CD4-positive, alpha-beta T cell treated with Interleukin-4 for 4 hours (primary cell): ENCODE measurements at regions not wholly inside any gene's neighbourhood (a gene's known extent, or its start where the extent isn't known, plus 50 kb on each side); places are given as distances from the start of the nearest gene placed in this dataset.
"Not testable (repeated sequence)": the region's sequence is repeated elsewhere in the genome, so short reads cannot be mapped to it uniquely, and the experiment has no call there.

ENCODE experiments used
- DNase-seq: peaks from one replicate; pipeline ENCODE4 v3.0.0-alpha.2; 2020

DNA sequence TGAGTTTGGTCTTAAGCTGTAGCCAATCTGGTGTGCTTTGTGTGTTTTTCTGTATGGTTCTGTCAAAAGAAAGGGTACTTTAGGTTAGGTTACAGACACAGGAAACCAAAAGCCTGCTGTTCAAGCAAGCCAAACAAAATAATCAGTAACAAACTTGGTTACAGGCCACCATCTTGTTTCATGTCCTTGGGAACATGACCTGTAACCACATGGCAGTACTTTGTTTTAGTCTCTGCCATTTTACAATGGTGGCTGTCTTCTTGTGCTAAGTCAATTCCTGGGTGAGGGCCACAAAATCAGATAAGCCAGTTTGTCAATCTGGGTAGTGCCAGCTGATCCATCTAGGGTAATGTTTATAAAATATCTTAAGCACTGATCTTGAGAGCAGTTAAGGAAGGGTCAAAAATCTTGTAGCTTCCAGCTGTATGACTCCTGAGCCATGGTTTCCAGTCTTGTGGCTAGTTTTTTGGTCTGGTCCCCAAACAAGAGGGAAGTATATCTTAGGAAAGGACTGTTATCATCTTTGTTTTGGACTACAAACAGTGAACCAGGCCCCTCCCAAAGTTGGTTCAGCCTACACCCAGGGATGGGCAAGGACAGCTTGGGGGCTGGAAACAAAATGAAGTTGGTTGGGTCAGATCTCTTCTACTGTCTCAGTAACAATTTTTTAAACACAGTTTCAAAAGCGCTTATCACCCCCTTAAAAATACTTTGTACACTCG is 90.0 kb downstream of the IGLL5 start:
- DNase-seq, result no peak

GRCh38 chr22:22978637-22979036 is 91.0 kb downstream of the IGLL5 start:
- no peak for DNase-seq

GRCh38 chr22:22979121-22979724 is 91.1 kb upstream of the GNAZ start:
- no peak for DNase-seq

- no peak for DNase-seq
Measured at GRCh38 chr22:22979954-22980353, 90.4 kb upstream of the GNAZ start.

DNA sequence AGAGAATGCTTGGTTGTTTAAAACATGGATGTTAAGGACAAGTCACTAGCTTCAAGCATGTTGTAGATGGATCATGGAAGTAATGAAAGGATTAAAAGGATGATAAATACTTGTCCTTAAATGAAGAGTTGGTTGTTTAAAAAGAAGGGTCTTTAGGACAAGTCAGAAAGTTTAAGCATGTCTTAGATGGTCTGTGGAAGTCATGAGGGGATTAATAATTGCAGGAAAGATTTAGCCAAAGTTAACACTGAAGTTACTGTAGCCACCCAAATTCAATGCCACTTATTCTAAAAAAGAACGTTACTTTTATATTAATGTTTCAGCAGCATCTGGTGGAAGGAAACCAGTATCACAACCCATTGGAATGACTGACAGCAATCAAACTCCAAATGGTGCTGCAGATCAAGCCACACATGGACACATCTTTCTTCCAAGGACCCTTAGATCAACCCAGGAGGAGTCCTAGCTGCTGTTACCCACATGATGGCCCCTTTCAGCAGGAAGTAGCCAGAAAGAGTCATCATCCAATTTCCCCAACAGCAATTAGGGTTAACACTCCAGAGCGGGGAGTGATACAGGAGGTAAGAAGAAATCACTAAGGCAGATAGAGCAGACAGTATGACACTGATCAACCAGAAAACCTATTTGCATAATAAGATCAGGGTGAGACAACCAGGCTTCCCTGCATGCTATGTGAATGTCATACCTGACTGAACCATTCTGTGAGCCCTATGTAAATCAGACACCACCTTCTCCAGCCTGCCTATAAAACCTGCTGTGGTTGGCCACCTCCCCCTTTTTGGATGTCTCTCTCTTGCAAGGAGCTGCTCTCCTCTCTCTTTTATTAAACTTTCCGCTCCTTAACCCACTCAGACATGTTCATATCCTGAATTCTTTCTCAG is 88.4 kb upstream of the GNAZ start:
- DNase-seq, result no peak

DNA sequence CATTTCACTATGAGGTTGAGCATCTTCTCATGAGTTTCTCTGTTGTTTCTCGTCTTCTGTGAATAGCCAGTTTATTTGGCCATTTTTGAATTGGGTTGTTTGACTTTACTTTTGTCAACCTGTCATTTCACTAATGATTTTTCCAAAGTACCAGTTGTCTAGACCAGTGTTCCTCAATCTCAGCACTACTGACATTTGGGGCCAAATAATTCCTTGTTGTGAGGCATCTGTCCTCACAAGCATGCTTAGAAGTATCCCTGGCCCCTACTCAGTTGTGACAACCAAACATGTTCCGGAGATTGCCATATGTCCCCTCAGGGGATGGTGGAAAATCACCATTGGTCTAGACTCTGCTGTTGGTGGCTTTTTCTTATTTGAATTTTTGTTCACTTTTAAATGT is 87.7 kb upstream of the GNAZ start:
- no peak for DNase-seq

- DNase-seq, result no peak
Measured at GRCh38 chr22:22983123-22983522, 87.2 kb upstream of the GNAZ start.

GRCh38 chr22:22983816-22984215 is 86.5 kb upstream of the GNAZ start:
- no peak for DNase-seq

DNA sequence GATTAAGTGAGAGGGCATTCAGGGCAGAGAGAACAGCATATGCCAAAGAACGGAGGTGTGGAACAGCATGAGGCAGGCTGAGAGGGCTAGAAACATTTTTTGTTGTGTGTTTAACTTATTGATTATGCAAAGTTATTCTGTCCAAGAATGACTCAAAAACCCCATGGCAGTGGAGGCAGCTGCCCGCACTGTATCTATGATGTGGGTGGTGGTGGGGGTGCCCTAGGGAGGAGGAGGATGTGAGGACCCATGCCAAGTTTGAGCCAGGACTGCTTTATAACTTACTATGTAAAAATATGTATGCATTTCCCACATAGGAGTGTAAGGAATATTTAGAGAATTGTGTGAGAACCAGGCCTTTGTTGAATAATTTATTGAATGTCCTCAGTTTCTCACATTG is 85.4 kb upstream of the GNAZ start:
- no peak for DNase-seq

DNA sequence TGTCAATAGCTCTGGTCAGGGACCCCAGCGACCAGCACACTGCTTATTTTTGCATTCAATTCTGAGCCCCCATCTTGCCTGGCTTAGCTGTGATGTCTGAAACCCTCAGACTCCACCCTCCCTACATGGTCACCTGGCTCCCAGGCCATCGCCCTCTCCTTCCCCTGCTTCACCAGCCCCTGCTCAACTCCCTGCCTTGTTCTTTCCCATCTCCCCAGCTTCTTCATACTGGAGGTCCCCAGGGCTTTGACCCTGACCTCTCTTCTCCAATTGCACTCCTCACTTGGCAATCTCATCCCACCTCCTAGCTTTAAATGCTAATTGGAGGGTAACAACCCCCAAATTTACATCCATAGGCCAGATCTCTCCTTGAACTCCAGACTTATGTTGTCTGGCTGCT is 84.3 kb upstream of the GNAZ start:
- no peak for DNase-seq

DNA sequence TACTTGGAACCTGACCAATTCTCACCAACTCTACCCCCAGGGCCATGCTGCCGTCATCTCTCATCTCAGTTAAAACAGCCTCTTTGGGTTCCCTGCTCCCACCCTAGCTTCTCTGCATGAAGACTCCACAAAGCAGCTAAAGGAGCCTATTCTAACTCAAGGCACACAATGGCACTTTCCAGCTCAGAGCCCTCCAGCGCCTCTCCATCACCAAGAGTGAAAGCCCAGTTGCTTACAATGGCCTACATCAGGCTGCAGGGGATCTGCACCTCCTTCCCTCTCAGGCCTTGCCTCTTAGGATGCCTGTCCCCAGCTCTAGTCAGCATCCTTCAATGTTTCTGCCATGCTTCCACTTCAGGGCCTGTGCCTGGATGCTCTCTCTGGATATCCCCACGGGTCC is 83.7 kb upstream of the GNAZ start:
- no peak for DNase-seq

- no peak for DNase-seq
Measured at GRCh38 chr22:22988150-22988549, 82.2 kb upstream of the GNAZ start.

DNA sequence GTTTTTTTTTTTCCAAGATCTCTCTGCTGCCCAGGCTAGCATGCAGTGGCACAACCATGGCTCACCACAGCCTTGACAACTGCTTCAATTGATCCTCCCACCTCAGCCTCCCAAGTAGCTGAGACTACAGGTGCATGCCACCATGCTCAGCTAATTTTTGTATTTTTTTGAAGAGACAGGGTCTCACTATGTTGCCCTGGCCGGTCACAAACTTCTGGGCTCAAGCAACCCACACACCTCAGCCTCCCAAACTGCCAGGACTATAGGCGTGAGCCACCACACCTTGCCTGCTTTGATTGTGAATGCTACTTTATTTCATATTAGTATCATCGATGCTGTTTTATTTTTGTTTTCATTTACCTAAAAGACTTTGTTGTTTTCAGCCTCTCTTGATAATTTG is 81.5 kb upstream of the GNAZ start:
- DNase-seq, result no peak

GRCh38 chr22:22989856-22990255 is 80.5 kb upstream of the GNAZ start:
- no peak for DNase-seq

GRCh38 chr22:22990711-22991505 is 79.4 kb upstream of the GNAZ start:
- not testable (repeated sequence) for DNase-seq

DNA sequence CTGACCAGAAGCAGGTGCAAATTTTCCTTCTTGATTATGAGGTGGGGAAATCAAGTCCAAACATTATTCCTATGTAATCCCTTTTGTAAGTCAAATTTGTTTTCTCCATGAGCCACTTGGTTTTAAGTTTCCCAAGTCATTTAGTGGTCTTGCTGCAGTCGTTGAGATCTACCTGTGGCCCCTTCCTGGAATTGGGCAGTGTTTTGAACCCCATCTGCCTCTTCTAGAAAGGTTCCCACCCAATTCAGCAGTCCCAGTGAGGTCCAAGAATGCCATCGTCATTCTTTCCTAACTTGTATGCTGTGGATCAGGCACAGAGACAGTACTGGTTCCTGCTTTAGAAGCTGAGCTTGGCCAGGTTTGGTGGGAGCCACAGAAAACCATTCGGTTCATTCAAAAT is 77.8 kb upstream of the GNAZ start:
- DNase-seq, result no peak

GRCh38 chr22:22993184-22993583 is 77.1 kb upstream of the GNAZ start:
- DNase-seq, result no peak

DNA sequence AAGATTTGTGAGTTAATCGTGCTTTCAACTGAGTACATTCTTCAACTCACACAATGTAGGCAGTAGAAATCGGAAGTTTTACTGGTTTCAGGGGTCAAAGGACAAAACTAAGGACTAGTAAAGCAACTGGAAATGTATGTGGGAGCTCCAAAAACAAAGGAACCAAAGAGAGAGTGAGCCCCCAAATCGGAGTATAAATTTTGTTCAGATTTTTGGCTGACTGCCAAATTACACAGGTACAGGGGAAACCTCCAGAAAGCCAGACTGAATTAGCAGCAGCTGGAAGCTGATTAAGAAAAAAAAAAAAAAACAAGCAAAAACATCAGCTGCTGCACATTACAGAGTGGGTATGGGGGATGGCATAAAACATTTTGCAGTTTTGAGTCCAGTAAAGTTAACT is 75.2 kb upstream of the GNAZ start:
- DNase-seq, result no peak

DNA sequence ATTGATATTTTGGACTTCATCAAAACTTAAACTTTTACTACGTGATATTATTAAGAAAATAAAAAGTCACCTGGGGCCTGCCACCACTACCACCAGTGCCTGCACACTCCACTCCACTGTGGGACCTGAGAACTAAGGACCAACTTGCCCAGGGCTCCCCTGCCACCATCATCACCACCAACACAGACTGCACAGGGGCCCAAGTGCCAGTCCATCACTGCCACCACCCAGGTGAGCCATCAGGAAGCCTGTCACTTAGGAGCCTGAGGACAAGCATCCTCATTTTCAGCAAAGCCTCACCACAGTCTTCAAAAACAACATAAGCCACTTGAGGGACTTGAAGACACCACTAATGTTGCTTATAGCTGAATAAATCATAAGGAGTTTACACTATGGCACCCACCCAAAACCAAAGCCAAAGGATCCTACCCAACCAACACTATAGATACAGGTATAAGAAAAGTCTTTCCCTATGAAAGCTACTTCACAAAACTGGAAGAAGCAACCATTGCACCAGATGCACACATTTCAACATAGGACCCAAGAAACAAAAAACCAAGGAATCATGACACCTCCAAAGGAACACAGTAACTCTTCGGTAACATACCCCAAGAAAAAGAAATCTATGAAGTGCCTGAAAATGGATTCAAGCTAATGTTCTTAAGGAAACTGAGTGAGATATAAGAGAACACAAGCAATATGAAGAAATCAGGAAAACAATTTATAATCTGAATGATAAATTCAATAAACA is 73.6 kb upstream of the GNAZ start:
- DNase-seq, result no peak

DNA sequence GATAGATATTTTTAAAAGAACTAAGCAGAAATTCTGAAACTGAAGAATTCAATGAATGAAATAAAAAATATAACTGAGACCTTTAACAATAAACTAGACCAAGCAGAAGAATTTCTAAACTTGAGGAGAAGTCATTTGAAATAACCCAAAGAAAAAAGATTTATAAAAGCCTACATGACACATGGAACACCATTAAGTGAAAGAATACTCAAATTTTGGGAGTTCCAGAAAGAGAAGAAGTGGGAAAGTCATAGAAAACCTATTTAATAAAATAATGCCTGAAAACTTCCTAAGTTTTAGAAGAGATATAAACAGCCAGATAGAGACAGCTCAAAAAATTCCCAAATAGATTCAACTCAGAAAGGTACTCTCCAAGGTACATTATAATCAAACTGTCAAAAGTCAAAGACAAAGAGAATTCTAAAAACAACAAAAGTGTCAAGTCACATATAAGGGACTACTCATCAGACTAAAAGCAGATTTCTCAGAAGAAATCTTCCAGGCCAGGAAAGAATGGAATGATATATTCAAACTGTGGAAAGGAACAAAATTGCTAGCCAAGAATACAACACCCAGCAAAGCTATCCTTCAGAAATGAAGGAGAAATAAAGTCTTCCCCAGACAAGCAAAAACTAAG is 72.9 kb upstream of the GNAZ start:
- no peak for DNase-seq

- no peak for DNase-seq
Measured at GRCh38 chr22:22997988-22998387, 72.3 kb upstream of the GNAZ start.

GRCh38 chr22:22999523-22999922 is 70.8 kb upstream of the GNAZ start:
- no peak for DNase-seq
